Activated T-helper 9 cell treated with anti-CD3 and anti-CD28 coated beads, Interleukin-2, amount 50 U/mL, for 16 hours (primary cell): ENCODE measurements at regions not wholly inside any gene's neighbourhood (a gene's known extent, or its start where the extent isn't known, plus 50 kb on each side); places are given as distances from the start of the nearest gene placed in this dataset.

ENCODE experiments used
- DNase-seq: peaks from one replicate; pipeline ENCODE4 v3.0.0-alpha.2; 2020; ENCODE audit warnings: low read depth

- no peak for DNase-seq
Observed at GRCh38 chr7:142331941-142332340, 74.1 kb upstream of the PRSS58 start.

DNA sequence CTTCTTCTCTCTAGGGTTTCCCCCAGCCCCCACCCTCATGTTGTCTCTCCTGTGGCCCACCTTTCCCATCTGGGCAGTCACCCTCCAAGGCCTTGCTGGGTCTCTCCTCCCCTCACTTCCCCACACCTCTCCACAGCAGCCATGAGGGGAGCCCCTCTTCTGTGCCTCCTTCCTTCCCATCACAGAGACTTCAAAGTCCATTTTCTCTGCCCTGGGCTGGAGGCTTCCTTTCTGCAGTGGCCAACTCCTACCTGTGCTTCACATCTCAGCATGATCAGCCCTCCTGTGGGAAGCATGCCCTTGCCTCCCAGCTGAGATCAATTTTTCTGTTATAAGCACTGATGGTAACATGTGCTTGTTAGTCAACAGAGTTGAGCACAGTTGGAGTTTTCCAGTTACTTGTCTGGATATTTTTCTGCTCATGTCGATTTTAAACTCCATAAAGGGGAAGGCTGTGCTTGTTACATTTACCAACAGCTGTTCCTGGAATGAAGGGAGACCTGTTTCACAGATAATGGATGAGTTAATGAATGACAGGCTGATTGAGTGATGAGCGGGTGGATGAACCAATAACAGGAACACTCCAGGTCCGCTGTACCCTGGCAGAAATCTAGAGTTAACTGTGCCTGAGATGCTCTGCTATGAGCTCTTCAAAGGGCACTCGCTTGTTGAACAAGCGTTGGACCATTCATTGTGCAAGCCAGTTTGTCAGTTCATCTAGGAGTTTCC is 71.4 kb upstream of the PRSS58 start:
- DNase-seq = no peak

GRCh38 chr7:142328551-142328950 is 70.7 kb upstream of the PRSS58 start:
- no peak for DNase-seq

- DNase-seq = no peak
Observed at GRCh38 chr7:142327628-142328405, 70.0 kb upstream of the PRSS58 start.

DNA sequence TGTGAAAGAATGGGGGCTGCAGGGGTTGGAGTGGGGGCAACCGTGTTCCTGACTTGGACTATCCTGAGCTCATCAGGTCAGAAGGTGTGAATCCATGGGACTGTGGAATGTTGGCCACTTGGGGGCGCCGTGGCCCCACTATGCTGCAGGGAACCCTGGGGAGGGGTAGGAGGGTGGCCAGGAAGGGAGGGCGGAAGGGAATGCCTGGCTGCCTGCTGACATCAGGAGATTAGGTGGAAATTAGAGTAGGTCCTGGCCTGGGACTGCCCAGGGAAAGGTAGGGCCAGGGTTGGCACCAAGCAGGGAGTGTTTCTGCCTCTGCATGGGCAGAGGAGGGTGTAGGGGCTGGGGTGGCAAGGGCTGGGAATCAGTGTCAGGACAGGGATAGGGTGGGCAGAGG is 65.8 kb upstream of the PRSS58 start:
- peak; percentile 27 for DNase-seq

- DNase-seq = no peak
Observed at GRCh38 chr7:142321391-142321790, 63.5 kb upstream of the PRSS58 start.

- no peak for DNase-seq
Observed at GRCh38 chr7:142320883-142321282, 63.0 kb upstream of the PRSS58 start.

- peak; percentile 16 for DNase-seq
Observed at GRCh38 chr7:142319970-142320369, 62.1 kb upstream of the PRSS58 start.

DNA sequence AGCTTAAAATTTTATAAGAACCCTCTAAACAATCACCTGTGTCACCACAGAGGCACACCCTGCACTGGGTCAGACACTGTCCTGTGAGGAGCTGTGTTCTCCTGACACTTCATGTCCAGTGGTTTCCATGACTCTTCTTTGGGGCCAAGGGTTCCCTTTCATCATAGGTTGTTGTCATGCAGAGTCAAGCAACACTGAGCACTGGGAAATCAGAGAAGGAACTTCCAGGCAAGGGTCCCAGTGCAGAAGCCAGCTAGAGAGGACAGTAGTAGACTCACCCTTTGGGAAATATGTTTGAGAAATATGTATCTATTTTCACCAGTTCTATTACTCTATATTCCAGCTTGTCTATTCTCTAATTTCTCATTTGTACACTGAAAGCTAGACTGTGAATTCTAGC is 56.4 kb upstream of the PRSS58 start:
- DNase-seq = no peak

DNA sequence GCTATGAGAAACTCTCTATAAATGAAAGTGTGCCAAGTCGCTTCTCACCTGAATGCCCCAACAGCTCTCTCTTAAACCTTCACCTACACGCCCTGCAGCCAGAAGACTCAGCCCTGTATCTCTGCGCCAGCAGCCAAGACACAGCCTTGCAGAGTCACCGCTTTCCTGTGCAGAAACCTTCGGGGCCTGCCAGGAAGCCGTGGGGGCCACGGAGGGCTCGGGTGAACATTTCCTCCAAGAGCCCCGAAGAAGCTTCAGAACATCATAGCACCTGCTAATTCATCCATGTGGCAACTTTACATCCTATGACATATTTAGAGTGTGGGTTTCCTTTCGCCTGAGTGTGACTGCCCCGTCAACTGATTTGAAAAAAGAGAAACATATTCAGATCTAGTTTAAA is 55.7 kb upstream of the PRSS58 start:
- DNase-seq = no peak

DNA sequence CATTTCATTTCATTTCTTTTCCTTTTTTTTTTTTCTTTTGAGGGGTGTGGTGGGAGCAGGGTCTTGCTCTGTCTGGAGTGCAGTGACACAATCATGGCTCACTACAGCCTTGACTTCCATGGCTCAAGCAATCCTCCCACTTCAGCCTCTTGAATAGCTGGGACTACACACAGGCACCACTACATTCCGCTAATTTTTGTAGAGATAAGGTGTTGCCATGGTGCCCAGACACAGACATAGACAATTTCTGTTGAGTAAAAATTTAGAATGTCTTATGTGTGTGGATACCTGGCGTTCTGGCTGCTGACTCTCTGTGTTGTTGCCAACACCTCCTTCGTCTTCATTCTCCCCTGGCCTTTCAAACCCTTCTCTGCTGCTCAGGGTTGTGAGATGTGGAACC is 54.0 kb upstream of the PRSS58 start:
- no peak for DNase-seq

- DNase-seq = no peak
Observed at GRCh38 chr7:142308918-142309317, 51.1 kb upstream of the PRSS58 start.

DNA sequence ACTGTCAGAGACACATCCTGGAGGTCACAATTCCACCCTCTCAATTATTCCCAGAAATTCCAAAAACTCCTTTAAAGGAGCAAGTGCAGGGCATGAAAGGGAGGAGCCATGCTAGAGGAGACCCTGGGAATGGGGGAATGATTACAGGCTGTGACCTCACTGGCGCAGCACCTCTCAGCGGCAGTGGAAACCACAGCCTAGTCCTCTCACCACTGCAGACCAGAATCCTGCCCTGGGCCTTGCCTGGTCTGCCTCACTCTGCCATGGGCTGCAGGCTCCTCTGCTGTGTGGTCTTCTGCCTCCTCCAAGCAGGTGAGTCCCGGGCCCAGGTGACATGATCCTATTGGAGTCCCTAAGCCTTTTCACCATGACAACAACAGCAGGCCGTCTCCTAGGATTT is 50.5 kb upstream of the PRSS58 start:
- no peak for DNase-seq
